GM21360 (cell line): ENCODE measurements at regions not wholly inside any gene's neighbourhood (a gene's known extent, or its start where the extent isn't known, plus 50 kb on each side); places are given as distances from the start of the nearest gene placed in this dataset.

ENCODE experiments used
- ATAC-seq: cut with Tn5 transposase; IDR thresholded peaks from one replicate; pipeline ENCODE4 v1.9.1; 2021; ENCODE audit warnings: mild to moderate bottlenecking, moderate library complexity; ENCODE audit not compliant: unreplicated experiment

DNA sequence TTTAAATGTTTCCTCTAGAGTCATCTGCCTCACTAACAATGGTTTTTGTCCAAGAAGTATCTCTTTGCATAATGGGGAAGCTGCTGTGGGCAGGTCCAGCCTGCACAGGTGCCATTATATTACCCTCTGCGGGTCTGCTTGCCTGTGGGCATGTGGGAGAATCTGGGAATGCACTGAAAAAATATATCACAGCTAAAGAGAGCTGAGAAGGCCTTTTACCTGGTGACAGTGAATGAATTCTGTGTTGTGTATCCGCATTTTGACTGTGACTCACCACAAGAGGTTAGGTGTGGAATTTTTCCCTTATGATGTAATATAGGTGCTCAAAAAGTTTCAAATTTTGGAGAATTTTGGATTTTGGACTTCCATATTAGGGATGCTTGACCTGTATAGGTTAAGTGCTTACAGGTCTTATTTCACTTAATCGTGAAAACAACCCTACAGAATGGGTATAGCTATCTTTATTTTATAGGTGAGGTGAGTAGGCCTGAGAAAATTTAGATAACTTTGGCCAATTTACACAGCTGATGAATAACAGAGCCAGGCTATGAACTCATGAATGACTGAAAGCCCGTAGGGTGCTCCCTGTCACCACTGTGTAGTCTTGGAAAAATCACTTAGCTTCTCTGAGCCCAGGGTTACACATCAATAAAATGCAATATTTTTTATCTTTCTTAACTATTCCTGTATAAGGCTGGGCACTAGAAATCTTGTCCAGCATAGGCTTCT, 198.0 kb upstream of the EPHA5 start:
- ATAC-seq: no peak

DNA sequence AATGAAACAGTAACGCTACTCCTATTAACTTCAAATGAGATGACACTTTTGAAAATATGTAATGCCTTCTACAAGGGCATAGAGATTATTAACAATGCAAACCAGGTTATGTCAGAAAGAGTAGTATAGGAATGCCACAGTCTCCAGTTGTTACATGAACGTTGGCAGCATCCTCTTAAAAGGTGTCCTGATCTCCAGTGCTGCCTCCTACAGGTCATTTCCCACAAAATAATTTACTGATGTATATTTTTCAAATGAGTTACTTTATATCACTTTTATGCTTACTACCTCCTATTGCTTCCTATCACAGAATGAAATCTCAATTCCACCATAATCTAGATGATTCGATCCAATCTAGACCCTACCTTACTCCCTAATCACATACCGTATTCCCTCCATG, 195.2 kb upstream of the EPHA5 start:
- ATAC-seq: no peak

DNA sequence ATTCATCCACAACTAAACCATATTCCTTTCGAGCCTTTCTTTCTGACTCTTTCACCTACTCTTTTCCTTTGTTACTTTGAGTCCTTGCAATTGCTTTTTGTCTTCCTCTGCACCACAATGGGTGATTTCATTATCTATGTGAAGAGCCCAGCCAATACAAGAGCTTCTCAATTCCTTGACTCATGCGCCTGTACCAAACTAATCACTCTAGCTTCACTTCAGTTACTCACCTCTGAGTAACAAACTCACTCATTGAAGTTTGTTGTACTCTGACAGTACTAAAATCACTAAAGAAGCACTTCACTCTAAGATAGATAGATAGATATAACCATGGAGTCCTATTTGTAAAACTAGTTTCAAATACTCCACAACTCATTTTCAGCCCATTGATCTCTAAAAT, 191.7 kb upstream of the EPHA5 start:
- no peak for ATAC-seq

DNA sequence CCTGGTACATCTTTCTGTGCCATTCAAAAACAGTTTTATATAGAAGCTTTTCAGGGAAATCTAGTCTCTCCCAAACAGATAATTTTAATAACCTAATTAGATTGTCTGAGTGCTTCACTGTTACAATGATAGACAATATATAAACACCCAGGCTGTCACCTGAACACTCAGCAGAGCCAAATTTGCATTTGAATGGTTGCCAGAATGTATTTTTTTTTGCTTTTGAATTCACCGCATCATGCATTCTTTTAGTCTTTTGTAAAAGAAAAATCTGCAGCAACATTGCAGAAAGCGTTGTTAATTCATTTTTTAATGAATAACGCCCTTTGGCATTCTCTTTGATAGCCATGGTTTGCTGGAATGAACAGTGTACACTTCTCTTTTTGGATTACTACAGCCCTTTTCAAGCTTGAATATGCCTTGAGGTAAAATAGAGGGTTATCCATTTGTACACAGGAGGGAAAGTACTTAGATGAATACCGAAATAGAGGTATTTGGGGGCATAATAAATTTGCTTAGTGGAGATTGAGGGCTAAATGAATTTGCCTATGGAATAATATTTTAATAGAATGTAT, 175.0 kb upstream of the EPHA5 start:
- no peak for ATAC-seq

DNA sequence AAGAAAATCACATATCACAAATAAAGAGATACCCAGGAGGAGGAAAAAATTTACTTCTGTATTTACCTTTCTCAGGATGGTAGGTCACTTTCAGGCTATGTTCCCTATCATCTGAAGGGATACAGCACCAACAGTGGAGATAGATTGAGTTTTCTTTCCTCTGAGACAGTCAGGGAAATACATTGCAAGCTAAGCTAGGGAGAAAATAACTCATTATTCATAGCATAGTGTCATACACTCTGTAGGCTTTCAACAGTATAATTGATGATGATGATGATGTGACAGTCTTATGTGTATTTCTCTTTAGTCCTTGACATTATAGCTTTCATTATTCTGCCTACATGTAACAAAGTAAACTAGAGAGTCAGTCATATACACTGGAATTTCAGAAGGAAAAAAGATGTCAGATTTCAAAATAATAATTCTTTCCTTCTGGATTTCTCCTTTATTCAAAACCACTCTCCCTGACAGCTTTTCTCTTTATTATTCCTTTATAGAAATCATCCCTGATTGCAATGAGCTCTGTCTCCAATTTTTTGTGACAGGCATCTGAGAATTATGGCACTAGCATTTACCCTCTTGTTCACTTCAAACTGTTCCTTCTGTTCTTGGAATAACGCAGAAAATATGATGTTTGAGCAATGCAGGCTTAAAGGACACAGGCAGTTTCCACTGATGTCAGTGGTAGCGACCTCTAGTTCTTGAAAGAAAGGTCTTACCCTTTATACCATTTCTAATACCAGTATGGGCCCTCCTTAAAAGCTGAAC, 169.1 kb upstream of the EPHA5 start:
- no peak for ATAC-seq

DNA sequence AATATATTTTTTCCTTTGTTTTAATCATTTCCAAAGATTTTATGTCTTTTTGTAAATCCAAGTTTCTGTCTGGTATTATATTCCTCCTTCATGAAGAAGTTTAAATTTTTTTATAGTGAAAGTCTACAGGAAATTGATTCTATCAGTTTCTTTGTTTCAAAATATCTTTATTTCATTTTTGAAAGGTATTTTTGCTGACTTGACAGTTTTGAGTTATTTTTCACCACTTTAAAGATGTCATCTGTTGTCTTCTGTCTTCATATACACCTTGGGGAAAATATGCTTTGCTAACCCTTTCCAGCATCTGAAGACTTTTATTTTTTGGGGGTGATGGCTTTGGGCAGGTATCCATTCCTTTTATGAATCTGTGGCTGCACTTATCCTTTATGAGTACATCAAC, 164.4 kb upstream of the EPHA5 start:
- ATAC-seq: no peak

DNA sequence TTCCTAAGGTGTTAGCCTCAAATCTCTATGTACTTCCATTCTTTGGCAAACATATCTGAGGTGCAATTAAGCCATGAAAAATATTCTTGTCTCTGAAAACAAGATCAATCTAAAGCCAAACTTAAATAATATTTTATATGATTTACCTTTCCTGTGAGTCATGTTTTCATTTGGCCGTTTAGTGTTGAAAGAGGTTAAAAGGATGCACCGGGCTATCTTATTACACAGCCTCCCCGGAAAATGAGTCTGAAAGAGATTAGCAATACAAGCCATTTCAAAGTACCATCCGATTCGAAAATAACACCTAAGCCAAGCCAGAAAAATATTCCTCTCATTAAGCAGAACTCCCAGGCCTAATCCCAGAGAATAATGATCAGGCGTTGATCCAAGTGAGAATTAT, 161.5 kb upstream of the EPHA5 start:
- ATAC-seq: no peak

DNA sequence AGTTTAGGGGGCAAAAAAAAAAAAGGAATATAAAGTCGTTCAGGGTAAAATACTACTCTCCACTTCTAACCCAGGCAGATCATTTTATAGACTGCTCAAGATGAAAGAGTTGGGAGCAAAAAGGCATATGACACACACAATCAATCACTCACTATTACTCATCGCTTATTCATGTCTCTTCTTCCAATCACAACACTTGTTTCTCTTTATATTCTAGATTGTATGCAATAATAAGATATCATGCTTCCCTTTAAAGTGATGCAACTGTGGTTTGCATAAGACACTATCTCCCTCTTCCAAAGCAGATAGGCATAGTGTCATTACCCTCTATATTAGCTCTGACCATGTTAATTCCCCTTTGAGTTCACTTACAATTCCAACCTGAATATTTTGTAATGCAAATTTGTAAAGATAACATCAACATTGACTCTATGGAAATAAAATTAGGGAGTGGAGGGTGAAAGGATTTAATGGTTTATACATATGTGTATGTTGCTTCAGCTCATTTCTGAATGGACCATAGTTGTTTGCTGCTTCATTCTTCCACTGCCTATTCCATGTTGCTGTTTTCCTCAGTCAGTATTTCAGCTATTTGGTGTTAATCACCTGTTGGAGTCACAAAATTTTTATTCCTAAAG, 154.9 kb upstream of the EPHA5 start:
- no peak for ATAC-seq

DNA sequence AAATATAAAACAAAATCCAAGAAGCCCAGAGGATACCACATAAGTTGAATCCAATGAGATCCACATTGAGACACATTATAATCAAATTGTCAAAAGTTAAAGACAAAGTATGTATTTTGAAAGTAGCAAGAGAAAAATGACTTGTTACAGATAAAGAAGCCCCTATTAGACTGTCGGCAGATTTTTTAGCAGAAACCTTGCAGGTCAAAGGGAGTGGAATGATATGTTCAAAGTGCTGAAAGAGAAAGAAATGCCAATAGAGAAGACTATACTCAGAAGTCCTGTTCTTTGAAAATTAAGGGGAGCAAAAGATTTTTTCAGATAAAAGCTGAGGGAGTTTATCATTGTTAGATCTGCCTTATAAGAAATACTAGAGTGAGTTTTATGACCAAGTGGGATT, 148.9 kb upstream of the EPHA5 start:
- no peak for ATAC-seq

DNA sequence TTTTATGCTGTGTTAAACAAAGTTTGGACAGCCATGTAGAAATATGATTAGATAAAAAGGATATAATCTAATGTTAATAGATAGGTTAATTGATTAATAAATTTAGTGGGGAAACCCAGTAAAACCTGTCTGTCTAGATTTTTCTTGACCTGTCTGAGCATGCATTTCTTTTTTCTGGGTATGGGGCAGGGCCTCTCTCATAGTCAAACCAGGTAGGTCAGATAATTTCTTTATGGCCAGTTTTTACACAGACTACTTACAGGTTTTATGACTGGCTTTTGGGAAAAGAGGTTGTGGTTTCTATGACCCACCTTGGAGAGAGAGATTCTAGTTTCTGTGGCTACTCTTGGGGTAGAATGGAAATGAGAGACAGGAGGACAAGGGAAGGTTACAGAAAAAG, 135.6 kb upstream of the EPHA5 start:
- ATAC-seq: no peak

DNA sequence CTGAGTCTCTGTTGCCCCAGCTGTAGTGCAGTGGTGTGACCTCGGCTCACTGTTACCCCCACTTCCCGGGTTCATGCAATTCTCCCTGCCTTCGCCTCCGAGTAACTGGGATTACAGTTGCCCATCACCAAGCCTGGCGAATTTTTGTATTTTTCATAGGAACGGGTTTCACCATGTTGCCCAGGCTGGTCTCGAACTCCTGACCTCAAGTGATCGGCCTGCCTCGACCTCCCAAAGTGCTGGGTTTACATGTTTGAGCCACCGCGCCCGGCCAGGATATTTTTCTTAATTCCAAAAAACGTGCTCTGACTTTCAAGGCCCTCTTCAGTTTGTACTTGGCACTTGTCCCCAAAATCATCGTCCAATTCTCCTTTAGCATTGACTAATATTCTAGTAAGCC, 129.2 kb upstream of the EPHA5 start:
- ATAC-seq: no peak

DNA sequence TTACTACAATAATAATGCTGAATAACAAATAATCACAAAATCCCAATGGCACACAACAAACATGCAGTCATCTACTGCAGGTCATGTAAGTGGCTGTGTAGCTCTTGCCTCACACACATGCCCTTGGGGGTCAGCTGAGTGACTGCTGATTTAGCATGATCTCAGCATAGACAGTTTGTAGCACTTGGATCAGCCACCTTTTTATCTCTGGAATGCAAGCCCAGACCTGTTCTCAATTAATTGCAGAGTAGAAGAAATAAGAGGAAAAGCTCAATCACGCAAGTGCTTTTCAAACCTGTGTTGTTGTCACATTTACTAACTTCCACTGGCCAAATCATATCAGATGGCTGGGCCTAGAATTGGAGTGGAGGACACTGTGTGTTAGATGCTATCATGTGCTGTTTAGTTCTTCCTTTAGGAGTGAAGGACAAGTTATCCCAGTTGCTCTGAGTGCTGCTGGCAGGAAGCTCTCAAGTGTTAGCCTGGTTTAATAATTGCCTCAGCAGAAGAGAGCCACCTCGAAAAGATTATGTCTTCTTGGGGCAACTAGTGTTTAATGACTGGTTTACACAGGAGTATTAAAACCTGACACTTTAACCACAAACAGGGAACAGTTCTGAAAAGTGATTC, 128.3 kb upstream of the EPHA5 start:
- ATAC-seq: no peak

DNA sequence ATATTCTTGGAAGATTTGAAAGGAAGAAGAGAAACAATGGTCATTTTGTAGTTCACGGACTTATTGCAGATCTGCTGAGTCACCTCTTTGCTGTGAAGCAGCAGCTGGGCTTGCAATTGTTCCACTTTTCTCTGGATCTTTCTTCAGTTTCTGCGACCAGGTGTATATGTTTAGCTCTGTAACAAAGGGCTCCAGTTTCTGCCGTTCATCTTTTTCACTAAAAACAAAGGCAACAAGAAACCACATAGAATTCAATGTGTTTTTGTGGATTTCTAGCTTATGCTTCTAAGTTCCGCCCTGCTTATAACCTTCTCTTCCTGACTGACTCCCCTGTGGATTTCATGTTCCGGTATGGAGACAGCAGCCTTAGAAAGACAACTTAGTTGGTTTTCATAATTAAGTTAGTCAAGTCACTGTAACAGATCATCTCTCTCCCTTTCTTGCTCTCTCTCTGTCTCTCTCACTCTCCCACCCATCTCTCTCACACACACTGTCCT, 121.6 kb upstream of the EPHA5 start:
- no peak for ATAC-seq

DNA sequence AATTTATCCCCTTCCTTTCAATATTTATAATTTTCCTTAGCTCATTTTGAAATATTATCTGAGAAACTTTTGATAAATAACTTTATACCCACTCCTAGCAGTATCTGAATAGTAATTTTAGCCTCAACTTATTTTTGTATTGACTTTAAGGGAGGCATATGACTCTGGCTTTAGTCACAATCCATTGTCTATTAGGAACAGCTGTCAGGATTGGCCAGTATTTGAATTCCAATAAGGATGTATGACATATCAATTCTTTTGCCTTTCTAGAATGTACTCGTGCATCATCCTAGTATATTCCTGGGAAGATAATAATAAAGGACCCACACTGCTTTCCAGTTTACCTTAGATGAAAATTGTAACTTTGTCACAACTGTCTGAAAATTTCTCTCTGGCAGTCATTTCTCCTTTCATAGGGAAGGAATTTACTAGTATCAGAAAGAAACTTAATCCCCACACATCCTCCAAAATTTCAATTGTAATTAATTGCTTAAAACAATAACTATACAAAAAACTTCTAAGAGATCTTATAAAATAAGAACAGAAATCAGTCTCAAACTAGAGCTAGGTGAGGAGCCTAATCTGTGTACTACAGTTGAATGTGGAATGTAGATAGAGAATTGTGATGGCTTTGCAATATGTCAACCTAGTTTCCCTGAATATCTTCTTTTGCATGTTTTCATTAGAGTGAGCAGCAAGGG, 121.0 kb upstream of the EPHA5 start:
- ATAC-seq: no peak

DNA sequence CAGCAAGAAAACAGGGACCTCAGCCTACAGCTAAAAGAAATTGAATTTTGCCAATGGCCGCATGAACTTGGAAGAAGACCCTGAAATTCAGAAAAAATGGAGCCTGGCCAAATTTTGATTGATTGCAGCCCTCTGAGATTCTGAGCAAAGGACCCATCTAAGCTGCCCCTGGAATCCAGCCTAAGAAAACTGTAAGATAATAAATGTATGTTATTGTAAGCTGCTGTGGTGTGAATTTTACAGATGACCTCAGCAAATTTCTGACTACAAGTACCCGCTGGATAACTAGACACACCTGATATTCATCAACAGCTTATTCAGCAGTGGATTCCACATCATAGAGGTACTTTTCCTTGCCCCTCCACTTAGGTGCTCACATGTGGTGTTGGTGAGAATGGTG, 119.5 kb upstream of the EPHA5 start:
- ATAC-seq: no peak

DNA sequence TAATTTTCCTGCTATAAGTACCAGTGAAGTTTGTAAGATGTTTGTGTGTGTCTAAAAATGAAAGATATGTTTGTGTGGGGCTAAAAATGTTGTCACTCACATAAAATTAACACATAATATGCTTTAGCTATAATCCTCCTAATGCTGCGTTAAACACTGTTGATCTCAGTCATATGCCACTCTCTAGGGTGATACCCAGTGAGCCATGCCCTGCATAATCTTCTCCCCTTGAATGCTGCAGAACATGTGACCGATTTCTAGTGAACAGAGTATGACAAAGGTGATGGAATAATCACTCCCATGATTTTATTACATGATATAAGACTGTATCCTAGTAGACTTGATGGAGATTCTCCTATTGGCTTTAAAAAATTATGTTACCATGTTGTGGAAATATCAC, 119.1 kb upstream of the EPHA5 start:
- ATAC-seq: no peak

DNA sequence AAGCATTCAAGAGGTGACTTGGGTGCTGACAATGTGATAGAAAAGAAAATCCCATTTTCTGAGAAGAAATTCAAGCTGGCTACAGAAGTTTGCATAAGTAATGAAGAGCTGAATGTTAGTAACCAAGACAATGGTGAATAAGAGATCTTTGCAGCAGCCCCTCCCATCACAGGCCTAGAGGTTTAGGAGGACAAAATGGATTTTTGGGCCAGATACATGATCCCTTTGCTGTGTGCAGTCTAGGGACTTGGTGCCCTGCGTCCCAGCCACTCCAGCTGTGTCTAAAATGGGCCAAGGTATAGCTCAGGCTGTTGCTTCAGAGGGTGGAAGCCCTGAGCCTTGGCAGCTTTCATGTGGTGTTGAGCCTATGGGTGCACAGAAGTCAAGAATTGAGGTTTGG, 107.0 kb upstream of the EPHA5 start:
- no peak for ATAC-seq

DNA sequence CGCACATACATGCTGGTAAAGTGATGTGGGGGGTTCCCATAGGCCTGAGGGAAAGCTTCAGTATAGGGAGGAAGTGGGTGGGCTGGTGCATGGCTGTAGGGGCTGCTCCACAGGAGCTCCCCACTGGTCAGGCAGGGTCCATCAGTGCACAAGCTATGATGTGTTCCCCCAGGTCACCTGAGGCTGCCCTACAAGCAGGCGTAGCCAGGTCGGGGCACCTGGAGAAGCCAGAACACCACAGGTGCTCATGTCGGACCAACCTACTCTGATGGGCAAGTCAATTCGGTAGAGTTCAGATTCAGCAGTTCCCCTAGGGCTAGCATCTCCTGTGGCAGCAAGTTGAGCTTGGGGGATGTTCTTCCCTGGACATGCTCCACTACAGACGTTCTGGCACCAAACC, 103.3 kb upstream of the EPHA5 start:
- ATAC-seq: no peak

DNA sequence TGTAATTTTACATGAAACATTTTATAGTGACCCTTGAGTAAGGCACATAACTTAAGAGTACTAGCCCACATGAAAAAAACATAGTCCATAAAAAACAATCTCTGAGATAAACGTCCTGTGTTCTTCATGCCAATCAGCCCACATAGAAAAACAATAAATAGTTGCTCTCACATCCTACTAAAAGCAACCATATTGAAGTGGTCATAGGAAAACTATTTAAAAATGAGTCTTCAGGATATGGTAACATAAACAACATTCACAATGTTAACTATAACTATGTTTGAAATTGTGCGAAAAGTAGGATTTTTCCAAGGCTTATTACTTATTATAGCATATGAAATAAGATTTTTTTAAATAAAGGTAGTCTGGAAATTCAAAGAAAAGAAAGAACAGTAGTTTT, 77.1 kb upstream of the EPHA5 start:
- no peak for ATAC-seq

DNA sequence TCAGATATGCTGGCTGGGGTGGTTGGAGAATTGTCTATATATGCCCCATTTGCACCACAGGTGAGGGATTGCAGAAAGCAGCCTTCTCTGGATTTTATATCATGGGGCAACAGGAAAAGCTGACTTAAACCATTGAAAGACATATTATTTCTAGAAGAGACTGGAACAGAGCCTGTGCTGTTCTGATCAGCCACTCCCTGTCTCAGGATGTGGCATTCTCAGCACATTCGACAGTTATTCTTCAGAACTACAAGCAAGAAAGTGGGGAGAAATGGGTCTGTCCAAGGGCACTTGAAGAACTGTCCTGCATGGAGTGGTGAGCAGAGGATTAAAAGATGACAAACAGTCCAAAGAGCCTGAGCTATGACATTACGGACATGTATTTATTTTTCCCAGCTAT, 67.8 kb upstream of the EPHA5 start:
- ATAC-seq: no peak

DNA sequence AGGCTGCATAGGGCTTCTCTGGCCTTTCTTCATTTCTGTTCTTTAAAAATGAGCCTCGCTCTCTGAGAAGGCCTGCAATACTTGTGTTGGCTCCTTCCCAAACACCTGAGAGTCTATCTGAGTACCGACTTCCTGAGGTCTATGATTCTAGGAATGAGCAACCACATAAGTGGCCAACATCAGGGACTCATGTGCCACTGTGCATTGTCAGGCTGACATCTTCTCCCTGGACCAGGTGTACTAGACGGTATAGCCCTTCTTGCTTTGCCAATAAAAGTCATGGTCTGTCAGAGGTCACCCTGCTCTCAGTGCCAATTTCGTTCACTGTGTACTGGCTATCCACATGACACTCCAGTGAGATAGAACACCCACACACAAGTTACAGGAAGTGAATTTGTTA, 67.4 kb upstream of the EPHA5 start:
- ATAC-seq: no peak
